Body of pancreas (tissue), 4 donors: ENCODE measurements at regions not wholly inside any gene's neighbourhood (a gene's known extent, or its start where the extent isn't known, plus 50 kb on each side); places are given as distances from the start of the nearest gene placed in this dataset.

Experiments
- ATAC-seq: fragments of 150-250 bp; one replicate; pipeline ENCODE4 v1.9.1; 2016
- DNase-seq, 4 donors: peaks; one replicate each; pipeline ENCODE4 v3.0.0-alpha.2; 2019
- H3K27ac ChIP-seq, 4 donors: fragments of 200-600 bp; sonication (generic); 1 replicate in 3 of 4; 2 replicates in 1 of 4; pipeline versions ENCODE4 v1.5.1 to v1.6.1; 2016 to 2019; ENCODE audit warnings: mild to moderate bottlenecking in 1 of 4, mixed read lengths in 1 of 4, moderate library complexity in 1 of 4
- H3K27me3 ChIP-seq, 2 donors: fragments of 200-600 bp; sonication (generic); one replicate each; pipeline ENCODE4 v1.6.0; 2016; ENCODE audit warnings: mild to moderate bottlenecking in 1 of 2
- H3K36me3 ChIP-seq, 2 donors: fragments of 200-600 bp; sonication (generic); replicated peaks in 1 of 2; 2 replicates each; pipeline ENCODE4 v1.5.1; 2016; ENCODE audit warnings: low read depth in 2 of 2; ENCODE audit not compliant: insufficient read depth in 1 of 2
- H3K4me1 ChIP-seq: fragments of 200-600 bp; sonication (generic); one replicate; pipeline ENCODE4 v1.6.0; 2016
- H3K4me3 ChIP-seq, 2 donors: fragments of 200-600 bp; sonication (generic); 1 replicate in 1 of 2; 2 replicates in 1 of 2; pipeline ENCODE4 v1.5.1; 2016 to 2019
- H3K9me3 ChIP-seq, 3 donors: fragments of 200-600 bp; sonication (generic); 1 replicate in 2 of 3; 2 replicates in 1 of 3; pipeline ENCODE4 v1.5.1; 2016
- CTCF ChIP-seq, 7 experiments: fragments of 450-650 bp in 4 of 7; fragments of 200-600 bp in 3 of 7; sonication (generic) in 3 of 7; IDR thresholded peaks; one replicate each; pipeline ENCODE4 v1.5.1; 2016 to 2019; ENCODE audit warnings: antibody characterized with exemption in 7 of 7
- POLR2A ChIP-seq, 3 donors: fragments of 450-650 bp; IDR thresholded peaks; one replicate each; pipeline ENCODE4 v1.6.1; 2016; ENCODE audit warnings: antibody characterized with exemption in 3 of 3, mild to moderate bottlenecking in 2 of 3
- WGBS, 2 donors: methylation state at CpG; one replicate each; pipeline ENCODE4 v1.1.5; 2017; 5-methylcytosine and 5-hydroxymethylcytosine counted together
- intact Hi-C: fragments of 100-400 bp; cut with DNase I; formaldehyde crosslinking; loops from one replicate; pipeline ENCODE4 v1.15.1; 2023

- TF ChIP-seq POLR2A (IDR thresholded peaks at IDR 0.05) (no peak), CTCF (IDR thresholded peaks at IDR 0.05) (no peak)
- Histone ChIP-seq H3K27ac (no peak overlapping the region), H3K36me3 (no peaks in the 10 kb centered on the region), H3K4me3 (no peak overlapping the region), H3K27me3 (no peaks in the 10 kb centered on the region), H3K9me3 (peaks cover 0 to 6% (median 0%) of the 10 kb centered on the region in 3 donors), H3K4me1 (no peaks in the 10 kb centered on the region)
- no peak for ATAC-seq
- DNase-seq: no peak
- intact Hi-C loops: loop anchor here (5.0 kb wide), 1 partner anchor 602 kb away; no protein-coding TSS in a partner anchor
- WGBS, 2 donors: 41 to 50% methylated on average over 5 to 8 of the region's 8 CpGs
Observed at GRCh38 chr14:76653875-76654572, 107.2 kb upstream of the VASH1 start.

GRCh38 chr14:76654573-76655108 lies 106.6 kb upstream of the VASH1 start:
- H3K27ac ChIP-seq: no peak overlapping the region
- no peaks in the 10 kb centered on the region for H3K36me3 ChIP-seq
- peaks cover 0 to 8% (median 0%) of the 10 kb centered on the region in 3 donors for H3K9me3 ChIP-seq
- intact Hi-C loops: loop anchor here (5.0 kb wide), 1 partner anchor 602 kb away; no protein-coding TSS in a partner anchor
- no peak for ATAC-seq
- H3K4me3 ChIP-seq: no peak overlapping the region
- H3K4me1 ChIP-seq: no peaks in the 10 kb centered on the region
- no peak for DNase-seq
- no peak for TF ChIP-seq POLR2A (IDR thresholded peaks at IDR 0.05)
- no peak for TF ChIP-seq CTCF (IDR thresholded peaks at IDR 0.05)
- WGBS, 2 donors: 35 to 38% methylated on average over 10 of the region's 10 CpGs
- no peaks in the 10 kb centered on the region for H3K27me3 ChIP-seq

GRCh38 chr14:76655331-76655730 lies 105.9 kb upstream of the VASH1 start:
- H3K9me3 ChIP-seq: peaks cover 0 to 8% (median 0%) of the 10 kb centered on the region in 3 donors
- DNase-seq: no peak
- no peaks in the 10 kb centered on the region for H3K4me1 ChIP-seq
- ATAC-seq: no peak
- intact Hi-C loops: no loop called here
- TF ChIP-seq POLR2A (IDR thresholded peaks at IDR 0.05): no peak
- TF ChIP-seq CTCF (IDR thresholded peaks at IDR 0.05): no peak
- WGBS, 2 donors: 35 to 50% methylated on average over 2 of the region's 2 CpGs
- H3K4me3 ChIP-seq: no peak overlapping the region
- H3K27me3 ChIP-seq: no peaks in the 10 kb centered on the region
- H3K27ac ChIP-seq: no peak overlapping the region
- no peaks in the 10 kb centered on the region for H3K36me3 ChIP-seq

GRCh38 chr14:76656592-76656991 lies 104.7 kb upstream of the VASH1 start:
- Histone ChIP-seq H3K4me1 (no peaks in the 10 kb centered on the region), H3K27ac (no peak overlapping the region), H3K9me3 (peaks cover 0 to 8% (median 0%) of the 10 kb centered on the region in 3 donors), H3K4me3 (no peak overlapping the region), H3K27me3 (no peaks in the 10 kb centered on the region), H3K36me3 (no peaks in the 10 kb centered on the region)
- 84 to 88% methylated on average over 5 of the region's 5 CpGs for WGBS, 2 donors
- ATAC-seq (no peak), DNase-seq (no peak)
- no peak for TF ChIP-seq POLR2A (IDR thresholded peaks at IDR 0.05)
- no peak for TF ChIP-seq CTCF (IDR thresholded peaks at IDR 0.05)
- intact Hi-C loops: no loop called here

GRCh38 chr14:76657404-76657803 lies 103.9 kb upstream of the VASH1 start:
- Histone ChIP-seq H3K9me3 (peaks cover 0 to 8% (median 0%) of the 10 kb centered on the region in 3 donors), H3K27me3 (no peaks in the 10 kb centered on the region), H3K4me1 (no peaks in the 10 kb centered on the region), H3K27ac (no peak overlapping the region), H3K36me3 (no peaks in the 10 kb centered on the region), H3K4me3 (no peak overlapping the region)
- ATAC-seq (no peak), DNase-seq (no peak)
- WGBS, 2 donors: 82% methylated on average over 1 of the region's 1 CpG
- TF ChIP-seq CTCF (IDR thresholded peaks at IDR 0.05) (no peak), POLR2A (IDR thresholded peaks at IDR 0.05) (no peak)
- intact Hi-C loops: no loop called here
